Kidney capillary endothelial cell (primary cell): ENCODE measurements at regions not wholly inside any gene's neighbourhood (a gene's known extent, or its start where the extent isn't known, plus 50 kb on each side); places are given as distances from the start of the nearest gene placed in this dataset.
"Not testable (repeated sequence)": the region's sequence is repeated elsewhere in the genome, so short reads cannot be mapped to it uniquely, and the experiment has no call there.

Source experiments
- DNase-seq: peaks from one replicate; pipeline ENCODE4 v3.0.0-alpha.2; 2018; ENCODE audit warnings: low spot score

DNA sequence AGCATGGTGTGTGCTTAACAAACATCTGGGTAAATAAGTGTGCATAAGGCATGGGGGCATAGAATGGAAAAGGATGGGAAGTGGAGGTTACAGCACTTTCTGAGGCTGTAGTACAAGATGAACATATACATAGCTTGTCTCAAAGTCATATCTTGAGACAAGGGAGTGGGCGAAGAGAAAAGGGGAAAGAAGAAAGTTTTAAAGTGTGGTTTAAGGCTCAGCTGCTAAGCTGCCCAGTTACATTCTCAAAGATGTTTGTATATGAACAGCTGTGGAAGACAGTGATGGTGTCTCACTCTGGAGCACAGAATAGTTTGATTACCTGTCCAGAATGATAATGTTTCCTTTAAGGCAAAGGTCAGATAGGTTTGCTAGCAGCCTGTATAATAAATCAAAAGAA is 61.9 kb upstream of the LANCL2 start:
- DNase-seq = no peak

DNA sequence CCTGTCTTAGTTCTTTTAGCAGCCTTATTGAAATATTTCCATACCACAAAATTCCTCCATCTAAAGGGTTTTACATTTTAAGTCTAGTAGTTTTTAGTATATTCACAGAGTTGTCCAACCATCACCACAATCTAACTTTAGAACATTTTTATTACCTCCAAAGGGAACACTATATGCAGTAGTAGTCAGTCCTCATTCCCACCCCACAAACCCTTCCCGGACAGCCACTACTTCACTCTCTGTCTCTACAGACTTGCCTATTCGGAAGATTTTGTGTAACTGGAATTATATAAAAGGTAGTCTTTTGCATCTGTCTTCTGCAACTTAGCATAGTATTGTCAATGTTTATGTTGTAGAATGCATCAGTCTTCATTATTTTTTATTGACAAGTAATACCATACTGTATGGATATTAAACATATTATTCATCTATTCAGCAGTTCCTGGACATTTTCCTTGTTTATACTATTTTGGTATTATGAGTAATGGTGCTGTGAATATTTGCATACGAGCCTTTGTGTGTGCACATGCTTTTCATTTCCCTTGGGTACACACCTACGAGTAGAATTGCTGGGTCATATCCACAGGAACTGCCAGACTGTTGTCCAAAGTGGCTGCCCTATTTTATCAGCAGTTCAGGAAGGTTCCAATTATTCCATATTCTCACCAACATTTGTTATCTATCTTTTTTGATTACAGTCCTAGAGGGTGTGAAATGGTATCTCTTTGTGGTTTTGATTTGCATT is 60.9 kb upstream of the LANCL2 start:
- DNase-seq = peak; percentile 4

DNA sequence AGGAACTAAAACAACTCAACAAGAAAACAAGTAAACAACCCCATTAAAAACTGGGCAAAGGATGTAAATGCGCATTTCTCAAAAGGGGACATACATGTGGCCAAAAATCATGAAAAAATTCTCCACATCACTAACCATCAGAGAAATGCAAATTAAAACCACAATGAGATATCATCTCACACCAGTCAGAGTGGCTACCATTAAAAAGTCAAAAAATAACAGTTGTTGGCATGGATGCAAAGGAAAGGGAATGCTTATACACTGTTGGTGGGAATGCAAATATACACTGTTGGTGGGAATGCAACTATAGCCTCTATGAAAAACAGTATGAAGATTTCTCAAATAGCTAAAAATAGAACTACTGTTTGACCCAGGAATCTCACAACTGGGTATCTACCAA is 60.0 kb upstream of the LANCL2 start:
- DNase-seq = no peak

DNA sequence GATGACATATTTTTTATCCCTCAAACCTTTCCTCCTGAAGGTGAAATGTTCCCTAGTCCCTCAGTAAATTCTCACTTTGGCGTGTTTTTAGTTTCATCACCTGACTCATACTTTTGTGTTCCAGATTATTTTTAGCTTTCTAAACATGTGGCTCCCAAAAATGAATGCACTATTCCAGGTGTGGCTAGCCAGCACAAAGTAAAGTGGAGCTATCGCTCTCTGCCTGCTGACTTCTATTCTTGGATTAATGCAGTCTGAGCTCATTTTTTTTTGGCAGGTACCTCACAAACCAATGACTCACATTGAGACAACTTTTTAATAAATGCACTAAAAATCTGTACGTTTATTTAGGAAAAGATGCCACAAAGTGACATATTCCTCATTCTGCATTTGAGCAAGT is 58.8 kb upstream of the LANCL2 start:
- DNase-seq = no peak

DNA sequence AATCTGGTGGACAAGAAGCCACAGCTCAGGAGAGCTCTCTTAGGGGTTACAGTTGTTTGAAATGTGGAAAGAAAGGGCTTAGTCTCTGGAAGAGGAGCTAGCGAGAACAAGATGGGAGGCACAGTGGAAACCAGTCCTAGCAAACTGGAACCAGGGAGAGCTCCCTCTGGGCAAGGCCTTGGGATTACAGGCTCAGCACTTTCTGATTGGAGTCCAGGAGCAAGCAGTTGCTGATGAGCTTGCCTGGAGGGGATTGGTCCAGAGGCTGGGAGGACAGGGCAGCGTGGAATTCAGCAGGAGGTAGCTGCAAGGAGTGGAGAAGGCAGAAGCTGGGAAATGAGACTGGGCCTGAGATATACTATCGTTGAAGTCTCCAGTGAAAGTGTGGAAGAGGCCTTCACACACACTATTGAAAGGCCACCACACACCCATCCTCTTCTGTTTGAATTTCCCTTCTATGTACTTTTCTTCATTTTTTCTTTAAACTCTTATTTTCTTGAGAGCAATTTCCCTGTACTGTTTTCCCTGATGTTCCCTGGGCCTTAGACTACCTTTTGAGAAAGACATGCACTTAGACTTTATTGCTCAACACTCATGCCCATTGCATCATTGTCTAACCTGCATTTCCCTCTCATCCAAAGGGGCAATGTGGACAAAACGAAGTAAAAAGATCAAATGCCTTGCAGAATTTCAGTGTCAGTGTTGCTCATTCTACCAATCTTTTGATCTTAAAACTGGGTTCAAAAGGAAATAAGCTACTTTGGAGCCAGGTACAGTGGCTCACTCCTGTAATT is 57.8 kb upstream of the LANCL2 start:
- no peak for DNase-seq

DNA sequence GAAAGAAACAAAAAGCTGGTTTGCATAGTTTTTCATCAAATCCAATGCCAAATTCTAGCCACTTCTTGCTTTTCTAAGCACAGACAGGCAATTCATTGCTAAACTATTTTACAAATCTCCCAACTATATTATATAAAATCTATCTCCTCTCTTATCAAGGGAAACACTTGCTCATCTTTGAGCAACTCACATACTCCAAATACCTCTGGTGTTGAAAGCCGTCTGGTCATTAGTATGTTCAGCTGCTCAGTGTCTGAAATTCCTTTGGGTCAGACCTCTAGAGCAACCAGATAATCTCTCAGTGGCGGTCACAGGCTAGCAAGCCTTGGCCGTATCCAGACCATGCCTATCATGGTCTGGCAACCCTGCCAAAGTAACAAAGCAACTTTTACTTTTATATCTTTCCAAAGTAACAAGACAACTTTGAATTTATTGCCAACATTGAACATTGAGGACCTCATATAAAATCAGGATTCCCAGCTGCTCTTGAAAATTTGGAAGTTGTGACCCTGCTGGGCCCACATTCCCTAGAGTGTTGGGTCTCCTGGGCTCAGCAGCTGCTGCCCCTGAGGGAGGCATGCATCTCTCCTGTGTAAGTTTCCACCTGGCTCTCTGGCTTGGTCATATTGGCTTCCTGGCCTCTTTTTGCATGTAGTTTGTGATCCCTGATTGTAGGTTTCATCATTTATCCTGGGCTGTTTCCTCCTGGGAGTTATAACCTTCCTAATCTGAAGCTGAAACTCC is 56.8 kb upstream of the LANCL2 start:
- no peak for DNase-seq

DNA sequence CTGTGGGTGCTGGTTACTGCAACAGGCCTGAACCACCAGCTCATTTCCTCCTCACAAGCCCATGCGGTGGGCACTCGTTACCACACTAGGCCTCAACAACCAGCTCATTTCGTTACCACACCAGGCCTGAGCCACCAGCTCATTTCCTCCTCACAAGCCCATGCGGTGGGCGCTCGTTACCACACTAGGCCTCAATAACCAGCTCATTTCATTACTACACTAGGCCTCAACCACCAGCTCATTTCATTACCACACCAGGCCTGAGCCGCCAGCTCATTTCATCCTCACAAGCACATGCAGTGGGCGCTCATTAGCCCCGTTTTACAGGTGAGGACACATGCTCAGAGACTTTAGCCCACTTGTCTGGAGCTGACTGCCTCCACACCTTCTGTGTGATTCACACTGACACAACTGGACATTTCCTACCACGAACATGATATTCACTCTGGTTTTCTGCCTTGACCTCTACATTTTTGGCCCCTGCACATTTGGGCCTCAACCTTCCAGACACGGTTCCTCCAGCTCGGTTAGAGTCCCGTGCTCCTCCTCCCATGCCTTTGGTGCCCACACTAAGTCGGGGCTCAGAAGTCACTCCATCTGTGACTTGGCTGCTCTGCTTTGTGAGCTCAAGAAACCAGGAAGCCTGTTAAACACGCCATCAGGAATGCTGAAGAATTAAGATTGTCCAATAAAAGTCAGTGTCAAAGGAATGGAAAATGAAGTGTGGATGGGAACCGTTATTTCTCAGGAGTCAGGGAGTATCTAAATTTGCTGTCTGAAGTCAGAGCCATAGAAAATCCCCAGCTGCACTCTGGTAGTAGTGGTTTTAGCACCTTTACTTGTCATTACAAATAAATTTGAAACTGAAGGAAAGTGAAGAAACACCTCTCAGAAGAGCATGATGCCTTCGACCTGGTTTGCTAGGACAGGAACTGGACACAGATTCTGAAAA is 55.8 kb upstream of the LANCL2 start:
- no peak for DNase-seq

DNA sequence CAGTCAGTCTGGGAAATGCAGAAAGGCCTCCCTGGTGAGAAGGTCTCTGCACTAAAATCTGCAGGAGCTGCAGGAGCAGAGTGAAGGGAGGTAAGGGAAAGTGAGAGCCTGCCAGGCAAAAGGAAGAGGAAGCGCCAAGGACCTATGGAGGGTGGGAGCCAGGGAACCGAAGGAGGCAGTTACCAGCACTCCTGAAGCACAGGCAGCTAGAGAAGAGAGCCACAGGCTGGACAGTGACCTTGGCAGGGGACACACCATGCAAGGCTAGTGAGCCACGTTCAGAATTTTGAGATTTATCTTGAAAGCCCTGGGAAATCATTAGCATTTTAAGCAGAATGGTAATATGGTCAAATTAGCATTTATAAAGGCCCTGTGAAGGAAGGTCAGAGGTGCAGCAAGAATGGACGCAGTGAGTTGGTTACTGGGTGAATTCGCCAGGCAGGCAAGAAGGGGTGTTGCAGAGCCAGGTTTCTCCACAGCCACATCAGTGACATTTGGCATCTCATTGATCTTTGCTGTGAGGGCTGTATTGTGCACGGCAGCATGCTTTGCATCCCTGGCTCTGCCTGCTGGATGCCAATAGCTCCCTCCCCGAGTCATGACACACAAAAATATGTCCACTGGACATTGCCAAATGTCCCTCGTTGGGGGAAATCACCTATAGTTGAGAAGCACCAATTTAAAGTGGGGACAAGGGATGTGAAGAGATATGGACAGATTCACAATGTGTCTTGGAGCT is 54.7 kb upstream of the LANCL2 start:
- no peak for DNase-seq

DNA sequence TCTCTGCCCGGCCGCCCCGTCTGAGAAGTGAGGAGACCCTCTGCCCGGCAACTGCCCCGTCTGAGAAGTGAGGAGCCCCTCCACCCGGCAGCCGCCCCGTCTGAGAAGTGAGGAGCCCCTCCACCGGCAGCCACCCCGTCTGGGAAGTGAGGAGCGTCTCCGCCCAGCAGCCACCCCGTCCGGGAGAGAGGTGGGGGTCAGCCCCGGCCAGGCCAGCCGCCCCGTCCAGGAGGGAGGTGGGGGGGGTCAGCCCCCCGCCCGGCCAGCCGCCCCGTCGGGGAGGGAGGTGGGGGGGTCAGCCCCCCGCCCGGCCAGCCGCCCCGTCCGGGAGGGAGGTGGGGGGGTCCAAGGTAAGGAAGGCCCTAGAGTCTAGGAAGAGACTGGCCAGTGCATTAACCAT is 53.2 kb upstream of the LANCL2 start:
- DNase-seq = not testable (repeated sequence)

DNA sequence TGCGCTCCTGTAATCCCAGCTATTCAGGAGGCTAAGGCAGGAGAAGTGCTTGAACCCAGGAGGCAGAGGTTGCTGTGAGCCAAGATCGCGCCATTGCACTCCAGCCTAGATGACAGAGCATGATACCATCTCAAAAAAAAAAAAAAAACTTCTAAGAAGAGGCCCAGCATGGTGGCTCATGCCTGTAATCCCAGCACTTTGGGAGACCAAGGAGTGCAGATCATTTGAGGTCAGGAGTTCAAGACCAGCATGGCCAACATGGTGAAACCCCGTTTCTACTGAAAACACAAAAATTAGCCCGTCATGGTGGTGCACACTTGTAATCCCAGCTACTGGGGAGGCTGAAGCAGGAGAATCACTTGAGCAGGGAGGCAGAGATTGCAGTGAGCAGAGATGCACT is 51.5 kb upstream of the LANCL2 start:
- DNase-seq = not testable (repeated sequence)

DNA sequence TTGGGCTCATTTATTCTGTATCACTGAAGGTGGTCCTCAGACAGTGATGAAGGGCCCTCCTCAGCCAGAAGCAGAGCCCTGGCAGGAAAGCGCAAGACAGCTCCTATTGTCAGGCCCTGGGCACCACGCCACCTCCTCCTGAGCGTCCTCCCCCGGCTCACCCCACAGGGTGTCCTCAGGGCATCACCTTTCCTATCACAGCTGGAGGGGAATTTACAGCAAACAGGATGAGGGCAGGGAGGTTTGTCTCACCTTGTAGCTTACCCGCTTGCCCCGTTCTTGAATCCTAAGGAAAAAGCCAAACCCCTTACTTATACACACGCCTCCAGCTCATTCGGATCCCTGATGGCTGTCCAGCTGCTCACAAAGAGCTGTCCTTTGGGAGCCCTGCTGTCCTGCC is 50.2 kb upstream of the LANCL2 start:
- no peak for DNase-seq
